ENCODE measurements at regions not wholly inside any gene's neighbourhood (a gene's known extent, or its start where the extent isn't known, plus 50 kb on each side); places are given as distances from the start of the nearest gene placed in this dataset.
"Not testable (repeated sequence)": the region's sequence is repeated elsewhere in the genome, so short reads cannot be mapped to it uniquely, and the experiment has no call there.

GRCh38 chr7:17421941-17422340, 123.5 kb downstream of the AHR start:
- CTCF ChIA-PET: no interaction called here
- H3K27me3 Mint-ChIP-seq: peaks cover 3% of the 10 kb centered on the region
- H3K9me3 Mint-ChIP-seq (ENCODE audit: low read depth): no peaks in the 10 kb centered on the region
- DNase-seq: no peak
- H3K36me3 Mint-ChIP-seq: peaks cover 2% of the 10 kb centered on the region
- ATAC-seq: no peak
- H3K4me3 Mint-ChIP-seq: no peak overlapping the region
- no peak overlapping the region for H3K27ac Mint-ChIP-seq
- H3K4me1 Mint-ChIP-seq: no peaks in the 10 kb centered on the region

DNA sequence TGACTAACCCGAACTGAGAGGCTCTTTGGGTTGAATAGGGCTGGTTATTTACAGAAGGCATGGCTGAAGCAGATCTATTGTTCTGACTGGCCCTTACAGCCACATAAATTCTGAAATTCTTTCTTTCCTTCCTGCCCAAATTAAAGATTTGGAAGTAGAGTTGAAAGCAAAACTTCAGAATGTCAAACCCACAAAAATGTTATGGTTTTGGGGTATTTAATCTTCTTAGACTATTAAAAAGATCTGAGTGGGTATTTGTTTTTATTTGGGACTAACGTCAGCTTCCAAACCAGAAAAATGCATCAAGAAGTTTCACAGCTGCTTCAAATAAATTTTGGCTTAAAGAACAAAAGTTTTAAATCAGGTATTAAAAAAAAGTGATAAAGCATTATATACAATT, 124.5 kb downstream of the AHR start:
- Mint-ChIP-seq H3K27ac (no peak overlapping the region), H3K9me3 (ENCODE audit: low read depth) (peaks cover 4% of the 10 kb centered on the region), H3K27me3 (peaks cover 3% of the 10 kb centered on the region), H3K4me1 (no peaks in the 10 kb centered on the region), H3K4me3 (no peak overlapping the region), H3K36me3 (peaks cover 2% of the 10 kb centered on the region)
- CTCF ChIA-PET: no interaction called here
- DNase-seq (no peak), ATAC-seq (no peak)

DNA sequence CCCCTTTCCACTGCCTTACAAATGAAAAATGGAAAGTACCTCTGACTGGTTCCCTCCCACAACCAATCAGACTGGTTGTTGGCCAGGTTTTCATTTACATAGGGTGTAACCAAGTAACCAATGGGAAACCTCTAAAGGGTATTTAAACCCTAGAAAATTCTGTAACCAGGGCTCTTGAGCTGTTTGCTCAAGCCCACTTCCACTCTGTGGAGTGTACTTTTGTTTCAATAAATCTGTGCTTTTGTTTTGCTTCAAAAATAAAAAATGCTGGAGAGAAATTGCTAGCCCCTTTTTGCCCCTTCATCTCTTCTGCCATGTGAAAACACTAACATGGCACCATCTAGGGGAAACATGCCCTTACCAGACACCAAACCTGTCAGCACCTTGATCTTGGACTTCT, 129.5 kb downstream of the AHR start:
- ATAC-seq (no peak), DNase-seq (no peak)
- no peak overlapping the region for H3K4me3 Mint-ChIP-seq
- peaks cover 6% of the 10 kb centered on the region for H3K27me3 Mint-ChIP-seq
- peaks cover 6% of the 10 kb centered on the region for H3K9me3 Mint-ChIP-seq (ENCODE audit: low read depth)
- CTCF ChIA-PET: no interaction called here
- H3K36me3 Mint-ChIP-seq: peaks cover 3% of the 10 kb centered on the region
- no peaks in the 10 kb centered on the region for H3K4me1 Mint-ChIP-seq
- H3K27ac Mint-ChIP-seq: no peak overlapping the region

DNA sequence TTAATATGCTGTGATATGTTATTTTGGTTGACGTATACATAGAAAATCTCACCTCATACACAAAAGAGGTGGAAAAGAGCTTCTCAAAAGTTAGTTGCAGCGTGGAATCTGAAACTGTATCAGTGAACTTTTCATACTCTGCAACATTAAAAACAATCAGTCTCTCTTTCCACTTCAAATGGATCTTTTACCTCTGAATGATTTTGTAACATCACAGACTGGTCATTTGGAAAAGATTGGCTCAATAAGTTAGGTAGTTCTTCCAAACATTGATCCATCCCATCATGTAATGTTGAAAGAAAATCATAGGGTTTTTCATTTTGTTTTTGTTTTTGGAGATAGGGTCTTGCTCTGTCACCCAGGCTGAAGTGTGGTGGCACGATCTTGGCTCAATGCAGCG, 131.1 kb downstream of the AHR start:
- Mint-ChIP-seq H3K4me1 (no peaks in the 10 kb centered on the region), H3K9me3 (ENCODE audit: low read depth) (peaks cover 6% of the 10 kb centered on the region), H3K36me3 (peaks cover 3% of the 10 kb centered on the region), H3K4me3 (no peak overlapping the region), H3K27ac (no peak overlapping the region), H3K27me3 (peaks cover 3% of the 10 kb centered on the region)
- ATAC-seq (no peak), DNase-seq (no peak)
- CTCF ChIA-PET: no interaction called here

GRCh38 chr7:17432793-17433192, 134.3 kb downstream of the AHR start:
- H3K27ac Mint-ChIP-seq: no peak overlapping the region
- H3K4me3 Mint-ChIP-seq: no peak overlapping the region
- H3K4me1 Mint-ChIP-seq: no peaks in the 10 kb centered on the region
- DNase-seq: no peak
- peaks cover 1% of the 10 kb centered on the region for H3K36me3 Mint-ChIP-seq
- peaks cover 4% of the 10 kb centered on the region for H3K9me3 Mint-ChIP-seq (ENCODE audit: low read depth)
- peaks cover 3% of the 10 kb centered on the region for H3K27me3 Mint-ChIP-seq
- CTCF ChIA-PET: no interaction called here
- ATAC-seq: no peak

DNA sequence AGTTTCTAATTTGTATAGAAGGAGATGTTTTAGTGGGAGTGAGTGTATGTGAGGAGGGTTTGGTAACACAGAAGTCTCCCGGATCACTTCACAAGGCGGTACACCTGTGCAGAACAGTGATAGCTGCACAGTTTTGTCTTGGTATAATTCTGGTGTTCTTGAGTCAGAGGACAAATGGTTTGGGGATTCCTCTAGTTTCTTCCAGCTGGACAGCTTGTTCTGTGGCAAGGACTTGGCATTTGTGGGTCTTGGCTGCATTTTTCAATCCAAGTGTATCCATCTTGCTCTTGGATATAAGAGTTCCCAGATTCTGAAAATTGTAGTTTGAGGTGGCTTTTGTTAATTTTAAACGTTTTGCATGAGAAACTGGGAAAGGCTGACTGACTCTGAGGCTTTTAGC, 135.7 kb downstream of the AHR start:
- peaks cover 1% of the 10 kb centered on the region for H3K36me3 Mint-ChIP-seq
- H3K4me1 Mint-ChIP-seq: peaks cover 2% of the 10 kb centered on the region
- CTCF ChIA-PET: no interaction called here
- DNase-seq (no peak), ATAC-seq (no peak)
- no peaks in the 10 kb centered on the region for H3K9me3 Mint-ChIP-seq (ENCODE audit: low read depth)
- peaks cover 3% of the 10 kb centered on the region for H3K27me3 Mint-ChIP-seq
- H3K4me3 Mint-ChIP-seq: no peak overlapping the region
- no peak overlapping the region for H3K27ac Mint-ChIP-seq

GRCh38 chr7:17434841-17435692, 136.6 kb downstream of the AHR start:
- peaks cover 2% of the 10 kb centered on the region for H3K4me1 Mint-ChIP-seq
- no peak for ATAC-seq
- CTCF ChIA-PET: interaction anchor here (0.7 kb wide), 1 partner anchor 452 kb away, joined by 4 read pairs; no protein-coding TSS in a partner anchor
- H3K27me3 Mint-ChIP-seq: peaks cover 3% of the 10 kb centered on the region
- H3K4me3 Mint-ChIP-seq: no peak overlapping the region
- peaks cover 1% of the 10 kb centered on the region for H3K36me3 Mint-ChIP-seq
- H3K27ac Mint-ChIP-seq: no peak overlapping the region
- no peaks in the 10 kb centered on the region for H3K9me3 Mint-ChIP-seq (ENCODE audit: low read depth)
- no peak for DNase-seq

- CTCF ChIA-PET: no interaction called here
- Mint-ChIP-seq H3K27me3 (no peaks in the 10 kb centered on the region), H3K27ac (no peak overlapping the region), H3K4me3 (no peak overlapping the region), H3K9me3 (ENCODE audit: low read depth) (peaks cover 6% of the 10 kb centered on the region), H3K4me1 (peaks cover 2% of the 10 kb centered on the region), H3K36me3 (peaks cover 6% of the 10 kb centered on the region)
- ATAC-seq: no peak
- DNase-seq: no peak
Observed at GRCh38 chr7:17436126-17436525, 137.7 kb downstream of the AHR start.

DNA sequence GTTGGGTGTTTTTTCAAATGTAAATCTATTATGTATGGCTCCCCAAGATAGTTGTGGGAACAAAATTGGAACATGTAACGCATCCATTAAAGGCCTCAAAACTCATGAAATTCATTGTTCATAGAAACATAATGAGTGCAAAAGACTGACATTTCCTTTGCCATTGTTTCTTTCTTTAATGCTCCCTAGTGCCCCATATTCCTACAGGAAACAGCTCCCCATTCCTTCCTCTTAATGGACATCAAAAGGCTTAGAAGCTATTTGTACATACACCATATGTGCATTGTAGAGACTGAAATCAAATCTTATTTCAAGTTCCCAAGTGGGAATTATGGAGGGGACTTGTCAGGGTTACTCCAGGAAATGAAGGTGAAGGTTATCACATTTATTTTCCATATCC, 139.1 kb downstream of the AHR start:
- Mint-ChIP-seq H3K36me3 (peaks cover 4% of the 10 kb centered on the region), H3K4me1 (peaks cover 2% of the 10 kb centered on the region), H3K27ac (no peak overlapping the region), H3K27me3 (no peaks in the 10 kb centered on the region), H3K9me3 (ENCODE audit: low read depth) (peaks cover 8% of the 10 kb centered on the region), H3K4me3 (no peak overlapping the region)
- ATAC-seq (no peak), DNase-seq (no peak)
- CTCF ChIA-PET: no interaction called here

GRCh38 chr7:17440025-17440784, 141.8 kb downstream of the AHR start:
- H3K4me3 Mint-ChIP-seq; H3K27me3 Mint-ChIP-seq; H3K9me3 Mint-ChIP-seq (ENCODE audit: low read depth); ATAC-seq; CTCF ChIA-PET; DNase-seq; H3K27ac Mint-ChIP-seq; H3K36me3 Mint-ChIP-seq; H3K4me1 Mint-ChIP-seq: not testable (repeated sequence)

GRCh38 chr7:17440831-17441230, 142.4 kb downstream of the AHR start:
- H3K27me3 Mint-ChIP-seq: no peaks in the 10 kb centered on the region
- peaks cover 2% of the 10 kb centered on the region for H3K4me1 Mint-ChIP-seq
- CTCF ChIA-PET: no interaction called here
- no peak overlapping the region for H3K27ac Mint-ChIP-seq
- H3K36me3 Mint-ChIP-seq: peaks cover 4% of the 10 kb centered on the region
- ATAC-seq (no peak), DNase-seq (no peak)
- H3K9me3 Mint-ChIP-seq (ENCODE audit: low read depth): peaks cover 8% of the 10 kb centered on the region
- no peak overlapping the region for H3K4me3 Mint-ChIP-seq

- Mint-ChIP-seq H3K4me3 (no peak overlapping the region), H3K27ac (no peak overlapping the region), H3K9me3 (ENCODE audit: low read depth) (peaks cover 8% of the 10 kb centered on the region), H3K27me3 (no peaks in the 10 kb centered on the region), H3K36me3 (peaks cover 4% of the 10 kb centered on the region), H3K4me1 (peaks cover 2% of the 10 kb centered on the region)
- no peak for ATAC-seq
- DNase-seq: no peak
- CTCF ChIA-PET: no interaction called here
Observed at GRCh38 chr7:17441557-17441956, 143.1 kb downstream of the AHR start.

GRCh38 chr7:17444151-17444550, 145.7 kb downstream of the AHR start:
- Mint-ChIP-seq H3K36me3 (peaks cover 11% of the 10 kb centered on the region), H3K9me3 (ENCODE audit: low read depth) (peaks cover 14% of the 10 kb centered on the region), H3K27ac (no peak overlapping the region), H3K27me3 (no peaks in the 10 kb centered on the region), H3K4me1 (no peaks in the 10 kb centered on the region), H3K4me3 (no peak overlapping the region)
- DNase-seq (no peak), ATAC-seq (no peak)
- CTCF ChIA-PET: no interaction called here

GRCh38 chr7:17444673-17445072, 146.2 kb downstream of the AHR start:
- CTCF ChIA-PET: no interaction called here
- Mint-ChIP-seq H3K27me3 (no peaks in the 10 kb centered on the region), H3K27ac (no peak overlapping the region), H3K4me1 (no peaks in the 10 kb centered on the region), H3K36me3 (peaks cover 11% of the 10 kb centered on the region), H3K4me3 (no peak overlapping the region), H3K9me3 (ENCODE audit: low read depth) (peaks cover 14% of the 10 kb centered on the region)
- ATAC-seq (no peak), DNase-seq (no peak)
